Kidney epithelial cell (primary cell): ENCODE measurements at regions not wholly inside any gene's neighbourhood (a gene's known extent, or its start where the extent isn't known, plus 50 kb on each side); places are given as distances from the start of the nearest gene placed in this dataset.

Experiments
- DNase-seq: peaks from one replicate; pipeline ENCODE4 v3.0.0-alpha.2; 2010; ENCODE audit warnings: low read depth
- H3K27me3 ChIP-seq: 2 replicates; pipeline ENCODE4 v1.6.0; 2011; ENCODE audit warnings: low read length; ENCODE audit not compliant: control insufficient read depth, insufficient read depth
- H3K36me3 ChIP-seq: 2 replicates; pipeline ENCODE4 v1.5.1; 2011; ENCODE audit warnings: low read length; ENCODE audit not compliant: control insufficient read depth, insufficient read depth
- H3K4me3 ChIP-seq: 2 replicates; pipeline ENCODE4 v1.5.1; 2011; ENCODE audit warnings: low read depth, mild to moderate bottlenecking, control low read depth, low read length
- TF ChIP-seq, protein P1 (sequence below): IDR thresholded peaks from 2 replicates; pipeline ENCODE4 v1.5.1; 2011; ENCODE audit warnings: mild to moderate bottlenecking, moderate library complexity, low read length, control low read depth, inconsistent platforms; ENCODE audit not compliant: insufficient read depth, poor library complexity, severe bottlenecking

DNA sequence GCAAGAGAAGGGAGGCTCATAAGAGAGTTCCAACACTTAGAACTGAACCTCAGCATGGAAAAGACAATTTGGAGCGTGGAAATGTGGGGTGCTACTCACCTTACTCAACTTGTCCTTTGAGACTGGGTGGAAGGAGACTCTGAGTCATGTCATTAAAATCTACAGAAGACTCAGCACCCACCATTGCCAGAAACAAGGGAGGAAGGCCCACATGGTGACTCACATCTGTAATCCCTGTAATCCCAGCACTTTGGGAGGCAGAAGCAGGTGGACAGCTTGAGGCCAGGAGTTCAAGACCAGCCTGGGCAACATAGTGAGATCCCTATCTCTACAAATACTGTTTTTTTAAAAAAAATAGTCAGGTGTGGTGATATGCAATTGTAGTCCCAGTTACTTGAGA, 161.9 kb upstream of the UBE3A start:
- no peak for DNase-seq
- Histone ChIP-seq H3K27me3 (no peaks in the 10 kb centered on the region), H3K4me3 (no peak overlapping the region), H3K36me3 (no peaks in the 10 kb centered on the region)
- TF ChIP-seq, protein P1, sequence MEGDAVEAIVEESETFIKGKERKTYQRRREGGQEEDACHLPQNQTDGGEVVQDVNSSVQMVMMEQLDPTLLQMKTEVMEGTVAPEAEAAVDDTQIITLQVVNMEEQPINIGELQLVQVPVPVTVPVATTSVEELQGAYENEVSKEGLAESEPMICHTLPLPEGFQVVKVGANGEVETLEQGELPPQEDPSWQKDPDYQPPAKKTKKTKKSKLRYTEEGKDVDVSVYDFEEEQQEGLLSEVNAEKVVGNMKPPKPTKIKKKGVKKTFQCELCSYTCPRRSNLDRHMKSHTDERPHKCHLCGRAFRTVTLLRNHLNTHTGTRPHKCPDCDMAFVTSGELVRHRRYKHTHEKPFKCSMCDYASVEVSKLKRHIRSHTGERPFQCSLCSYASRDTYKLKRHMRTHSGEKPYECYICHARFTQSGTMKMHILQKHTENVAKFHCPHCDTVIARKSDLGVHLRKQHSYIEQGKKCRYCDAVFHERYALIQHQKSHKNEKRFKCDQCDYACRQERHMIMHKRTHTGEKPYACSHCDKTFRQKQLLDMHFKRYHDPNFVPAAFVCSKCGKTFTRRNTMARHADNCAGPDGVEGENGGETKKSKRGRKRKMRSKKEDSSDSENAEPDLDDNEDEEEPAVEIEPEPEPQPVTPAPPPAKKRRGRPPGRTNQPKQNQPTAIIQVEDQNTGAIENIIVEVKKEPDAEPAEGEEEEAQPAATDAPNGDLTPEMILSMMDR, result no peak

DNA sequence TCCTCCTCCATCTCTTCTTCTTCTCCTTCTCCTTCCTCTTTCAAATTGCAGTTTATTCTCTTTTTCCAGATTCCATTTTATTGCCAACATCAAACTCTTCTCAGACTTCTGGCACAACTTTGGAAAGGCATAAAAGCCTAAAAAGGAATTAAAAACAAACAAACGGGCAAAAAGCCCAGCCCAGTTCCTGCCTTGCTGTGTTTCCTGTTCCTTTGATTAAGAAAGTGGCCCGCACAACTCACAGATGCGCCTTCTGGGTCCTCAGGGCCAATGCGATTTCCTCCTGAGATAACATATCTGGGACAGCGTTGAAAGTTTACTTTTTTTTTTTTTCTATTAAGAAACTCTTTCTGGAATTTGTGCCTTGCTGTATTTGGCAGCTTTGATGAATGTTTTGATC, 158.7 kb upstream of the UBE3A start:
- DNase-seq, result no peak
- H3K27me3 ChIP-seq, result no peaks in the 10 kb centered on the region
- TF ChIP-seq, protein P1, result no peak
- H3K36me3 ChIP-seq, result no peaks in the 10 kb centered on the region
- no peak overlapping the region for H3K4me3 ChIP-seq

DNA sequence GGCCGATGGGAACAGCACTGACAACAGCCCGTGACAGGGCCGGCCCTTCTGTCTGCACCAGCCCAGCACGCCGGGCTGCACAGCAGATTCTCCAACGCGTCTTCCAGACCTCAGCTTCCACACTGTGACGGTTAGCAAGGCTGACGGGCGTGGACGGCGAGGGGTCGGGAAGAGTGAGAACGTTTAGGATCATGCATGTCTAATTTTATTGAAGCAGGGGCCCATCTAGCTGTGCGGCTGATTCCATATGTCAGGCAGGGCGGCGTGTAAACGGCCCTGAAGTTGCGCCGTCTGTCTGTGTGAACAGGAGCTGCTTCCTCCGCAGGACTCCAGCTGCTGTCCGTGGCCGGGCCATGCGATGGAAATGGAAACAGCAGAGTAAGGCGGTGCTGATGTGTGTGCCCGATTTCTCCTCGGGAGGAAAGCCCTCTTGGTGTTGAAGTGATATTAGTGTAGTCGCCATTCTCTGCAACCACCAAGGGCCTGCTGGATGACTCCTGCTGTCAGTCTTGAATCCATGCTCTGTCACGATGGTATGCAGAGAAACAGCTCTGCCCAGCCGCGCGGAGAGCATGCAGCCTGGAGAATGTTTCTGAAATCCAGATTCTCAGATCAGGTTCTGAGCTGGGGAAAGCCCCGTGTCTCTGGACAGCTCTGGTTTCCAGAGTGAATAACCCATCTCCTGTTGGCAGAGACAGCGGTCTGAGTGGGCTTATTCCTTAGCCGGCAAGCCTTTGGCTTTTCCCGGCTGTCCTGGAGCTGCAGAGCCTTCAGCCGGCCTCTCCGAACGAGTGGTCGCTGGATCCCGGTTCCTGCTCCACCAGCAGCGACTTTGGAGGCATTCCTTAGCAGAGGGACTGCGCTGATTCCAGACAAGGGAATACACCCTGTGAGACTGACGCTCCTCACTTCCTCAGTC, 158.1 kb upstream of the UBE3A start:
- H3K27me3 ChIP-seq, result no peaks in the 10 kb centered on the region
- H3K4me3 ChIP-seq, result no peak overlapping the region
- H3K36me3 ChIP-seq, result no peaks in the 10 kb centered on the region
- TF ChIP-seq, protein P1, result no peak
- DNase-seq, result no peak

DNA sequence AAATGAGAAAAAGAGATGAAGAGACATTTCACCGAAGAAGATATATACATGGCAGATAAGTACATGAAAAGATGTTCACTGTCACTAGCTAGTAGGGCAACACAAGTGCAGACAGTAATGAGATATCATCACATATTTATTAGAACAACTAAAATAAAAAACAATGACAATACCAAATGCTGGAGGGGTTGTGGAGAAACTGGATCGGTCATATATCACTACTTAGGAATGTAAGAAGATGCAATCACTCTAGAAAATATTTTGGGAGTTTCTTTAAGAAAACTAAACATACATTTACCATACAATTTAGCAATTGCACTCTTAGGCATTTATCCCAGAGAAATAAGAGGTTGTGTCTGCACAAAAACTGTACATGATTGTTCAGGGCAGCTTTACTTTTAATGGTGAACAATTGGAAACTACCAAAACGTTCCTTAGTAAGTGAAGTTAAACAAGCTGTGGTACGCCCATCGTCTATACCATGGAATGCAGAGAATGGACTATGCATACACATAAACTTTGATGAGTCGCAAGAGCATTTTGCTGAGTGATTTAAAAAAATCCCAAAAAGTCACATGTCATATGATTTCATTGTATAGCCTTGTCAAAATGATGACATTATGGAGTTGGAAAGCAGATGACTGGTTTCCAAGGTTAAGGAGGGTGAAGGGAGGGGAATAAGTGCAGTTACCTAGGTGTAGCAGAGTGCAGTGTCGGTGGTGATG, 149.0 kb upstream of the UBE3A start:
- no peaks in the 10 kb centered on the region for H3K27me3 ChIP-seq
- TF ChIP-seq, protein P1, result no peak

DNA sequence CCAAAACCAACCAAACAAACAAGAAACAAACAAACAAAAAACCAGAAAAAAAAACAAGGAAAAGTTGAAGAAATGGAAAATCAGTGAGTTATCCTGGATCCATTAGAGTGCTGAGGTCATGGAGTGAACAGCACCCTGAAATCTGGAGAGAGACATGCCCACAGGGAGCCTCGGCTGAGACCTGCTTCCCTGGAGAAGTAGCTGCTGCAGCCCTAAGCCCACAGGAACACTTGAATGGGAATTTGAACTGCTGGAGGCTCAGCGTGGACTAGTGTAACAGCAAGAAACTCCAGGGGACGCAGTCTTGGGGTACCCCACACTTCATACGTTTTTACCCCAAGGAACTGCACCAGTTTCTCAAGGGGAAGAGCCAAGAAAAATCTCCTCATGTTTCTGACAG, 144.1 kb upstream of the UBE3A start:
- H3K27me3 ChIP-seq, result no peaks in the 10 kb centered on the region

More for the DNA sequence above, 149.0 kb upstream of the UBE3A start:
- H3K4me3 ChIP-seq, result no peak overlapping the region
- H3K36me3 ChIP-seq, result no peaks in the 10 kb centered on the region
- no peak for DNase-seq

More for the DNA sequence above, 144.1 kb upstream of the UBE3A start:
- Histone ChIP-seq H3K4me3 (no peak overlapping the region), H3K36me3 (no peaks in the 10 kb centered on the region)
- no peak for DNase-seq
- TF ChIP-seq, protein P1, result no peak
